ENCODE measurements at regions not wholly inside any gene's neighbourhood (a gene's known extent, or its start where the extent isn't known, plus 50 kb on each side); places are given as distances from the start of the nearest gene placed in this dataset.

DNA sequence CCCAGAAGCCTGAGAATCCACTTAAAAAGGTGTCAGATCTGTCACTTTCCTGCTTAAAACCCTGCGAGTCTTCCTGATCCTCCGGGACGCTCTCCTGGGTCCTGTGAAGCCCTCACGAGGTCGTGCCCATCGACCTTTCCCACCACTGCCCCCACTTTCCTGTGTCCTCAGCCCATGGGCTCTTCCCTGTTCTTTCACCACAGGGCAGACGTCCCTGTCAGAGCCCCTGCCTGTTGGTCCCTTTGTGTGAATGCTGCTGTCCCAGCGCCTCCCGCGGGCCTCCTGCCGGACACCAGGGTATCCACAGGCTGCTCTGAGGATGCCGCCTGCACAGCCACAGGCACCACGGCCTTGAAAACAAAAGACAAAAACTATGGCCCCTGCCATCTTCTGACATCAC is 125.6 kb downstream of the TMEM18 start:
- no peak for TF ChIP-seq LEF1 (IDR thresholded peaks at IDR 0.05; ENCODE audit: borderline replicate concordance)
- no peak for TF ChIP-seq FOXK2 (IDR thresholded peaks at IDR 0.05)
- no peak for TF ChIP-seq BHLHE40 (IDR thresholded peaks at IDR 0.05; ENCODE audit: borderline replicate concordance)
- no peak for TF ChIP-seq SUZ12 (IDR thresholded peaks at IDR 0.05)
- no peak for TF ChIP-seq HDGF (IDR thresholded peaks at IDR 0.05; ENCODE audit: borderline replicate concordance)
- TF ChIP-seq SP1 (IDR thresholded peaks at IDR 0.05), result no peak
- TF ChIP-seq CTBP1 (IDR thresholded peaks at IDR 0.05; ENCODE audit: borderline replicate concordance), result no peak
- no peak for TF ChIP-seq L3MBTL2 (conservative IDR thresholded peaks at IDR 0.05)
- TF ChIP-seq, protein P1, sequence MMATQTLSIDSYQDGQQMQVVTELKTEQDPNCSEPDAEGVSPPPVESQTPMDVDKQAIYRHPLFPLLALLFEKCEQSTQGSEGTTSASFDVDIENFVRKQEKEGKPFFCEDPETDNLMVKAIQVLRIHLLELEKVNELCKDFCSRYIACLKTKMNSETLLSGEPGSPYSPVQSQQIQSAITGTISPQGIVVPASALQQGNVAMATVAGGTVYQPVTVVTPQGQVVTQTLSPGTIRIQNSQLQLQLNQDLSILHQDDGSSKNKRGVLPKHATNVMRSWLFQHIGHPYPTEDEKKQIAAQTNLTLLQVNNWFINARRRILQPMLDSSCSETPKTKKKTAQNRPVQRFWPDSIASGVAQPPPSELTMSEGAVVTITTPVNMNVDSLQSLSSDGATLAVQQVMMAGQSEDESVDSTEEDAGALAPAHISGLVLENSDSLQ (IDR thresholded peaks at IDR 0.05), result no peak
- TF ChIP-seq FOXM1 (IDR thresholded peaks at IDR 0.05; ENCODE audit: borderline replicate concordance), result no peak

Measured in HEK293T (cell line).